DLD1 (cell line): ENCODE measurements at regions not wholly inside any gene's neighbourhood (a gene's known extent, or its start where the extent isn't known, plus 50 kb on each side); places are given as distances from the start of the nearest gene placed in this dataset.

Experiments used
- in situ Hi-C: cut with HindIII; loops from 2 replicates; pipeline ENCODE4 v1.10.0; 2017; ENCODE audit warnings: low sequenced_read_pairs

GRCh38 chr6:110538416-110539160 lies 62.2 kb upstream of the SLC22A16 start:
- in situ Hi-C loops = loop anchor here (10.0 kb wide), 3 partner anchors 136 to 446 kb away; partner anchors contain the start of genes GTF3C6 and RPF2

- in situ Hi-C loops = loop anchor here (10.0 kb wide), 3 partner anchors 137 to 447 kb away; partner anchors contain the start of genes GTF3C6 and RPF2
Observed at GRCh38 chr6:110537208-110538123, 61.1 kb upstream of the SLC22A16 start.

GRCh38 chr6:110534731-110535492 lies 58.5 kb upstream of the SLC22A16 start:
- in situ Hi-C loops = loop anchor here (10.0 kb wide), 3 partner anchors 140 to 450 kb away; partner anchors contain the start of genes GTF3C6 and RPF2

- in situ Hi-C loops = loop anchor here (10.0 kb wide), 3 partner anchors 142 to 452 kb away; partner anchors contain the start of genes GTF3C6 and RPF2
Observed at GRCh38 chr6:110532431-110532830, 56.0 kb upstream of the SLC22A16 start.

GRCh38 chr6:110530671-110531070 lies 54.3 kb upstream of the SLC22A16 start:
- in situ Hi-C loops = loop anchor here (10.0 kb wide), 3 partner anchors 144 to 454 kb away; partner anchors contain the start of genes GTF3C6 and RPF2

GRCh38 chr6:110529907-110530306 lies 53.5 kb upstream of the SLC22A16 start:
- in situ Hi-C loops = loop anchor here (10.0 kb wide), 3 partner anchors 145 to 455 kb away; partner anchors contain the start of genes GTF3C6 and RPF2

GRCh38 chr6:110529355-110529754 lies 52.9 kb upstream of the SLC22A16 start:
- in situ Hi-C loops = no loop called here

GRCh38 chr6:110528930-110529325 lies 52.5 kb upstream of the SLC22A16 start:
- in situ Hi-C loops = no loop called here

- in situ Hi-C loops = no loop called here
Observed at GRCh38 chr6:110528101-110528929, 51.9 kb upstream of the SLC22A16 start.

GRCh38 chr6:110527516-110527915 lies 51.1 kb upstream of the SLC22A16 start:
- in situ Hi-C loops = no loop called here

GRCh38 chr6:110526726-110527125 lies 50.3 kb upstream of the SLC22A16 start:
- in situ Hi-C loops = no loop called here
